K562 (cell line): ENCODE measurements at regions not wholly inside any gene's neighbourhood (a gene's known extent, or its start where the extent isn't known, plus 50 kb on each side); places are given as distances from the start of the nearest gene placed in this dataset.

ENCODE experiments used
- ATAC-seq: fragments of 200-7000 bp; cut with Tn5 transposase; 3 replicates; pipeline ENCODE4 v1.9.1; 2020; ENCODE audit warnings: moderate library complexity
- BruUV-seq: library from RNA; stranded (reverse); fragments of 400-500 nt; replicated peaks from 2 replicates; lab custom pipeline; 2021; lab: Mats Ljungman, UMichigan
- CTCF ChIA-PET: fragments of 300-600 bp; formaldehyde crosslinking; extraction: SDS; loops from one replicate; lab custom pipeline; 2021; ENCODE audit warnings: low intra/inter-chr PET ratio; lab: Yijun Ruan, JAX
- POLR2A ChIA-PET: fragments of 300-600, 350-650 bp; sonication (Branson Sonifier 250); formaldehyde crosslinking; extraction: SDS; loops from one replicate; lab custom pipeline; 2021; ENCODE audit warnings: antibody characterized with exemption, inconsistent platforms; lab: Yijun Ruan, JAX
- DNase-seq, 4 experiments: peaks; one replicate each; pipeline versions ENCODE4 v3.0.0 to v3.0.0-alpha.2; 2011 to 2018; ENCODE audit warnings: low spot score in 3 of 4, mixed read lengths in 3 of 4; ENCODE audit errors: extremely low read depth in 1 of 4
- FAIRE-seq: peaks from 2 replicates; lab custom pipeline; 2011; peaks lifted over from hg19 to GRCh38; lab: Jason Lieb, UNC
- H2AFZ ChIP-seq: 2 replicates; pipeline ENCODE4 v1.6.0; 2011; ENCODE audit warnings: low read depth, low read length, control low read depth, inconsistent platforms
- H3K27ac ChIP-seq: fragments of 200-600 bp; 3 replicates; pipeline ENCODE4 v1.8.0; 2011; ENCODE audit warnings: low read depth, mild to moderate bottlenecking, control low read depth, inconsistent platforms, low read length, moderate library complexity, mixed read lengths; ENCODE audit errors: extremely low read depth
- H3K27me3 ChIP-seq, 2 experiments: fragments of 300-600 bp in 1 of 2; 2 replicates in 1 of 2; 3 replicates in 1 of 2; pipeline versions ENCODE4 v1.6.0 to v1.8.0; 2011; ENCODE audit warnings: inconsistent platforms in 2 of 2, low read length in 2 of 2, mild to moderate bottlenecking in 1 of 2, mixed read lengths in 1 of 2, moderate library complexity in 1 of 2; ENCODE audit not compliant: control insufficient read depth in 2 of 2, insufficient read depth in 2 of 2
- H3K36me3 ChIP-seq: fragments of 300-600 bp; 3 replicates; pipeline ENCODE4 v1.8.0; 2011; ENCODE audit warnings: mild to moderate bottlenecking, low read length, inconsistent platforms; ENCODE audit not compliant: control insufficient read depth, insufficient read depth
- H3K4me1 ChIP-seq, 2 experiments: fragments of 200-600 bp in 1 of 2; replicated peaks in 1 of 2; 2 replicates in 1 of 2; 3 replicates in 1 of 2; pipeline versions ENCODE4 v1.5.1 to v1.8.0; 2011; ENCODE audit warnings: inconsistent platforms in 2 of 2, low read length in 2 of 2, mild to moderate bottlenecking in 1 of 2, mixed read lengths in 1 of 2, moderate library complexity in 1 of 2; ENCODE audit not compliant: control insufficient read depth in 2 of 2, insufficient read depth in 2 of 2
- H3K4me2 ChIP-seq: 2 replicates; pipeline ENCODE4 v1.6.1; 2011; ENCODE audit warnings: low read length, control low read depth, inconsistent platforms, mixed read lengths; ENCODE audit not compliant: insufficient read depth
- H3K4me3 ChIP-seq: fragments of 200-600 bp; sonication (generic), shearing (Covaris generic); 2 replicates; pipeline ENCODE4 v1.5.1; 2016; ENCODE audit warnings: control low read depth, inconsistent platforms
- H3K79me2 ChIP-seq: fragments of 200-600 bp; 3 replicates; pipeline ENCODE4 v1.8.0; 2011; ENCODE audit warnings: low read length, inconsistent platforms; ENCODE audit not compliant: control insufficient read depth, insufficient read depth
- H3K9ac ChIP-seq, 2 experiments: 2 replicates each; pipeline versions ENCODE4 v1.6.0 to v1.6.1; 2011; ENCODE audit warnings: low read depth in 2 of 2, low read length in 2 of 2, control low read depth in 1 of 2, inconsistent platforms in 1 of 2, mild to moderate bottlenecking in 1 of 2, mixed read lengths in 1 of 2; ENCODE audit not compliant: insufficient read depth in 1 of 2
- H3K9me1 ChIP-seq: one replicate; pipeline ENCODE4 v1.6.0; 2011; ENCODE audit warnings: inconsistent platforms, mild to moderate bottlenecking, low read length, moderate library complexity; ENCODE audit not compliant: control insufficient read depth, insufficient read depth
- H3K9me3 ChIP-seq: replicated peaks from 2 replicates; pipeline ENCODE4 v1.5.1; 2011; ENCODE audit warnings: low read depth, low read length, inconsistent platforms; ENCODE audit not compliant: control insufficient read depth, insufficient read depth
- H4K20me1 ChIP-seq: replicated peaks from 2 replicates; pipeline ENCODE4 v1.6.1; 2011; ENCODE audit warnings: low read length, inconsistent platforms, mixed read lengths; ENCODE audit not compliant: control insufficient read depth, insufficient read depth
- ATF2 ChIP-seq: sonication (generic); formaldehyde crosslinking; IDR thresholded peaks from 2 replicates; pipeline ENCODE4 v1.8.1; 2022; ENCODE audit warnings: missing genetic modification reagents
- DACH1 ChIP-seq: fragments of 450-650 bp; IDR thresholded peaks from 2 replicates; pipeline ENCODE4 v1.6.1; 2018; ENCODE audit not compliant: partially characterized antibody
- HCFC1 ChIP-seq: IDR thresholded peaks from 2 replicates; pipeline ENCODE4 v1.6.1; 2012; ENCODE audit warnings: low read depth, low read length, improper control_type of control experiment
- JUNB ChIP-seq: fragments of 450-650 bp; formaldehyde crosslinking; conservative IDR thresholded peaks from 2 replicates; pipeline ENCODE4 v1.4.0; 2020; ENCODE audit warnings: mild to moderate bottlenecking
- KLF6 ChIP-seq: fragments of 250-450 bp; sonication (Bioruptor Pico); IDR thresholded peaks from 2 replicates; pipeline ENCODE4 v1.4.0; 2020; ENCODE audit warnings: mild to moderate bottlenecking, moderate library complexity, borderline replicate concordance
- NFATC3 ChIP-seq: fragments of 450-650 bp; IDR thresholded peaks from 2 replicates; pipeline ENCODE4 v1.6.1; 2017; ENCODE audit warnings: mild to moderate bottlenecking
- OTX1 ChIP-seq: fragments of 450-650 bp; formaldehyde crosslinking; IDR thresholded peaks from 2 replicates; pipeline ENCODE4 v1.4.0; 2022; ENCODE audit warnings: mild to moderate bottlenecking
- RHOXF2B ChIP-seq: fragments of 250-450 bp; sonication (Bioruptor Pico); conservative IDR thresholded peaks from 2 replicates; pipeline ENCODE4 v1.5.1; 2021
- TAF7 ChIP-seq: fragments of 450-650 bp; IDR thresholded peaks from 2 replicates; pipeline ENCODE4 v1.6.1; 2016; ENCODE audit warnings: missing genetic modification characterization, missing compliant biosample characterization
- TCF15 ChIP-seq: fragments of 250-450 bp; sonication (Bioruptor Pico); IDR thresholded peaks from 2 replicates; pipeline ENCODE4 v1.8.0; 2022; ENCODE audit warnings: moderate library complexity, mild to moderate bottlenecking, inconsistent platforms
- TCF3 ChIP-seq: sonication (generic); formaldehyde crosslinking; IDR thresholded peaks from 2 replicates; pipeline ENCODE4 v1.4.0; 2020; ENCODE audit warnings: mild to moderate bottlenecking, missing genetic modification reagents
- ZFX ChIP-seq: sonication (generic); formaldehyde crosslinking; IDR thresholded peaks from 2 replicates; pipeline ENCODE4 v1.8.0; 2022; ENCODE audit warnings: mild to moderate bottlenecking, missing genetic modification reagents, moderate library complexity
- ZNF12 ChIP-seq: sonication (generic); formaldehyde crosslinking; IDR thresholded peaks from 2 replicates; pipeline ENCODE4 v1.4.0; 2020; ENCODE audit warnings: mild to moderate bottlenecking, missing genetic modification reagents
- ZNF143 ChIP-seq: sonication (generic); formaldehyde crosslinking; IDR thresholded peaks from 2 replicates; pipeline ENCODE4 v1.9.0; 2022; ENCODE audit warnings: mild to moderate bottlenecking, missing genetic modification reagents
- WGBS: fragments of 100-300 bp; shearing (Covaris generic); methylation state at CpG from one replicate; pipeline ENCODE4 v1.1.6; 2016; ENCODE audit warnings: low coverage, mixed read lengths; ENCODE audit not compliant: insufficient coverage; ENCODE audit errors: missing lambda C conversion rate; 5-methylcytosine and 5-hydroxymethylcytosine counted together
- in situ Hi-C: fragments of 300-500 bp; cut with MboI; formaldehyde crosslinking; loops from 4 replicates; pipeline ENCODE4 v1.15.0; 2018; ENCODE audit warnings: inconsistent platforms, mixed read lengths
- intact Hi-C: fragments of 100-400 bp; cut with micrococcal nuclease; formaldehyde crosslinking; loops from 2 replicates; pipeline ENCODE4 v1.14.2; 2022
- TF ChIP-seq, protein P1 (sequence below): fragments of 250-450 bp; sonication (Bioruptor Pico); IDR thresholded peaks from 2 replicates; pipeline ENCODE4 v1.8.0; 2021; ENCODE audit warnings: moderate library complexity, mild to moderate bottlenecking, inconsistent platforms
- TF ChIP-seq, protein P2 (sequence below): fragments of 250-450 bp; sonication (Bioruptor Pico); IDR thresholded peaks from 2 replicates; pipeline ENCODE4 v1.4.0; 2020; ENCODE audit warnings: mild to moderate bottlenecking, moderate library complexity
- TF ChIP-seq, protein P3 (sequence below): fragments of 450-650 bp; IDR thresholded peaks from one replicate; pipeline ENCODE4 v1.6.1; 2018; ENCODE audit warnings: mild to moderate bottlenecking, moderate library complexity; ENCODE audit not compliant: partially characterized antibody
- TF ChIP-seq, protein P4 (sequence below): fragments of 450-650 bp; conservative IDR thresholded peaks from 2 replicates; pipeline ENCODE4 v1.6.1; 2016; ENCODE audit warnings: missing genetic modification characterization, low read depth, mild to moderate bottlenecking, missing compliant biosample characterization, moderate library complexity

GRCh38 chr13:85186356-85187045 lies 612.7 kb downstream of the SLITRK6 start:
- Histone ChIP-seq H3K36me3 (no peaks in the 10 kb centered on the region), H3K9ac (no peak overlapping the region), H3K4me1 (no peaks in the 10 kb centered on the region), H3K9me1 (no peaks in the 10 kb centered on the region), H3K4me3 (no peak overlapping the region), H3K9me3 (no peaks in the 10 kb centered on the region), H3K4me2 (no peak overlapping the region), H3K27ac (no peak overlapping the region), H4K20me1 (no peaks in the 10 kb centered on the region), H2AFZ (no peak overlapping the region), H3K27me3 (no peaks in the 10 kb centered on the region), H3K79me2 (no peaks in the 10 kb centered on the region)
- ChIA-PET POLR2A (no interaction called here), CTCF (no interaction called here)
- ATAC-seq (no peak), DNase-seq (no peak), FAIRE-seq (no peak)
- intact Hi-C loops, result no loop called here
- BruUV-seq, result no TSS peak
- 0% methylated on average over 2 of the region's 2 CpGs for WGBS
- in situ Hi-C loops, result no loop called here
- TF ChIP-seq, protein P1, sequence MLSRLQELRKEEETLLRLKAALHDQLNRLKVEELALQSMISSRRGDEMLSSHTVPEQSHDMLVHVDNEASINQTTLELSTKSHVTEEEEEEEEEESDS (CRISPR knock-in tag), result no peak
- TF ChIP-seq HCFC1 (no peak), TCF15 (CRISPR knock-in tag) (no peak), TCF3 (CRISPR knock-in tag) (no peak), ZNF143 (CRISPR knock-in tag) (no peak), ZNF12 (CRISPR knock-in tag) (no peak), OTX1 (CRISPR knock-in tag) (no peak), TAF7 (no peak), ZFX (CRISPR knock-in tag) (no peak), DACH1 (no peak), JUNB (CRISPR knock-in tag) (no peak), KLF6 (CRISPR knock-in tag) (no peak), RHOXF2B (CRISPR knock-in tag) (no peak), ATF2 (no peak), NFATC3 (no peak)
- TF ChIP-seq, protein P2, sequence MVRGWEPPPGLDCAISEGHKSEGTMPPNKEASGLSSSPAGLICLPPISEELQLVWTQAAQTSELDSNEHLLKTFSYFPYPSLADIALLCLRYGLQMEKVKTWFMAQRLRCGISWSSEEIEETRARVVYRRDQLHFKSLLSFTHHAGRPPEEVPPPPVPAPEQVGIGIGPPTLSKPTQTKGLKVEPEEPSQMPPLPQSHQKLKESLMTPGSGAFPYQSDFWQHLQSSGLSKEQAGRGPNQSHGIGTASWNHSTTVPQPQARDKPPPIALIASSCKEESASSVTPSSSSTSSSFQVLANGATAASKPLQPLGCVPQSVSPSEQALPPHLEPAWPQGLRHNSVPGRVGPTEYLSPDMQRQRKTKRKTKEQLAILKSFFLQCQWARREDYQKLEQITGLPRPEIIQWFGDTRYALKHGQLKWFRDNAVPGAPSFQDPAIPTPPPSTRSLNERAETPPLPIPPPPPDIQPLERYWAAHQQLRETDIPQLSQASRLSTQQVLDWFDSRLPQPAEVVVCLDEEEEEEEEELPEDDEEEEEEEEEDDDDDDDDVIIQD (CRISPR knock-in tag), result no peak
- TF ChIP-seq, protein P3, sequence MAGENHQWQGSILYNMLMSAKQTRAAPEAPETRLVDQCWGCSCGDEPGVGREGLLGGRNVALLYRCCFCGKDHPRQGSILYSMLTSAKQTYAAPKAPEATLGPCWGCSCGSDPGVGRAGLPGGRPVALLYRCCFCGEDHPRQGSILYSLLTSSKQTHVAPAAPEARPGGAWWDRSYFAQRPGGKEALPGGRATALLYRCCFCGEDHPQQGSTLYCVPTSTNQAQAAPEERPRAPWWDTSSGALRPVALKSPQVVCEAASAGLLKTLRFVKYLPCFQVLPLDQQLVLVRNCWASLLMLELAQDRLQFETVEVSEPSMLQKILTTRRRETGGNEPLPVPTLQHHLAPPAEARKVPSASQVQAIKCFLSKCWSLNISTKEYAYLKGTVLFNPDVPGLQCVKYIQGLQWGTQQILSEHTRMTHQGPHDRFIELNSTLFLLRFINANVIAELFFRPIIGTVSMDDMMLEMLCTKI, result no peak
- TF ChIP-seq, protein P4, sequence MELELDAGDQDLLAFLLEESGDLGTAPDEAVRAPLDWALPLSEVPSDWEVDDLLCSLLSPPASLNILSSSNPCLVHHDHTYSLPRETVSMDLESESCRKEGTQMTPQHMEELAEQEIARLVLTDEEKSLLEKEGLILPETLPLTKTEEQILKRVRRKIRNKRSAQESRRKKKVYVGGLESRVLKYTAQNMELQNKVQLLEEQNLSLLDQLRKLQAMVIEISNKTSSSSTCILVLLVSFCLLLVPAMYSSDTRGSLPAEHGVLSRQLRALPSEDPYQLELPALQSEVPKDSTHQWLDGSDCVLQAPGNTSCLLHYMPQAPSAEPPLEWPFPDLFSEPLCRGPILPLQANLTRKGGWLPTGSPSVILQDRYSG (tag), result no peak
